Activated gamma-delta T cell (primary cell): ENCODE measurements at regions not wholly inside any gene's neighbourhood (a gene's known extent, or its start where the extent isn't known, plus 50 kb on each side); places are given as distances from the start of the nearest gene placed in this dataset.
"Not testable (repeated sequence)": the region's sequence is repeated elsewhere in the genome, so short reads cannot be mapped to it uniquely, and the experiment has no call there.

Experiments used
- DNase-seq: peaks from one replicate; lab custom pipeline; 2025; lab: John Stamatoyannopoulos, UW

DNA sequence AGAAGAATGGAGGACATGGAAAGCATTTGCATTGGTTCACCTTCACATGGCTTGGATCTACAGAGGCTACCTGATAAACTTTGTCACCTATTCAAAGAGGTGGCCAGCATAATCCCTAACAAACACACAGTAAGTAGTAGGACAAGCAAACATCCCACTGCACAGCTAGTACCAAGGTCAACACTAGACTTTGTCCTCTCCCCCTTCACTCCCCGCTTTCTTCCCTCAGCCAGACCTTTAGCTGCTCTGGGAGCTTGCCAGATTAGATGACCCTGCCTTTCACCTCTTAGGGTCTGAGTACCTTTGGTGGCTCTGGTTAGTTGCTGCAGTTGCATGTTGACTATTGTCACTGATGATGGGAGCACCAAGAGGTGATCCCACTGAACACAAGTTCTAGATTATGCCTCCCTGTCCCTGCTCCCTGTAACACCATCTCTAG is 211.3 kb downstream of the CCDC74A start:
- not testable (repeated sequence) for DNase-seq

DNA sequence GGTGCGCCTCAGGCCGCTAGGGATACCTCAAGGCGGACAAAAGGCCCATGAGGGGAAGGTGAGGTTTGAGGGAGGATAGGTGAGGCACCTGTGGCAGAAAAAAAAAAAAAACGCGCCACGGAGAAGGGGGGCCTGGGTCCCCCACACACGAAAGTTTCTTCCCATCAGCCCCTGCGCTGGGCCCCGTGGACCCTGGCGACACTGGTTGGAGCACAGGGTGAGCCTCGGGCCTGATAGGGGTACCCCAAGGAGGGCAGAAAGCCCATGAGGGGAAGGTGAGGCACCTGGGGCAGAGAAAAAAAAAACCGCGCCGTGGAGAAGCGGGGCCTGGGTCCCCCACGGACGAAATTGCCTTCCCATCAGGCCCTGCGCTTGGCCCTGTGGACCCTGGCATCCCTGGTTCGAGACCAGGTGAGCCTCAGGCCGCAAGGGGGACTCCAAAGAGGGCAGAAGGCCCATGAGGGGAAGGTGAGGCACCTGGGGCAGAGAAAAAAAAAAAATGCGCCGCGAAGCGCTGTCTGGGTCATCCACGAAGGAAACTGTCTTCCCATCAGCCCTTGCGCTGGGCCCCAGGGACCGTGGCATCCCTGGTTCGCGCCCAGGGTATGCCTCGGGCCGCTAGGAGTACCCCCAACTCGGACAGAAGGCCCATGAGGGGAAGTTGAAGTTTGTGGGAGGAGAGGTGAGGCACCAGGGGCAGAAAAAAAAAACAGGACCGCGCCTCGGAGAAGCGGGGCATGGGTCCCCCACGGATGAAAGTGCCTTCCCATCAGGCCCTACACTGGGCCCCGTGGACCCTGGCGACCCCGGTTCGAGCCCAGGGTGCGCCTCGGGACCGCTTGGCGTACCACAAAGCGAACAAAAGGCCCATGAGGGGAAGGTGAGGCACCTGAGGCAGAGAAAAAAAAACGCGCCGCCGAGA is 226.2 kb downstream of the CCDC74A start:
- no peak for DNase-seq

DNA sequence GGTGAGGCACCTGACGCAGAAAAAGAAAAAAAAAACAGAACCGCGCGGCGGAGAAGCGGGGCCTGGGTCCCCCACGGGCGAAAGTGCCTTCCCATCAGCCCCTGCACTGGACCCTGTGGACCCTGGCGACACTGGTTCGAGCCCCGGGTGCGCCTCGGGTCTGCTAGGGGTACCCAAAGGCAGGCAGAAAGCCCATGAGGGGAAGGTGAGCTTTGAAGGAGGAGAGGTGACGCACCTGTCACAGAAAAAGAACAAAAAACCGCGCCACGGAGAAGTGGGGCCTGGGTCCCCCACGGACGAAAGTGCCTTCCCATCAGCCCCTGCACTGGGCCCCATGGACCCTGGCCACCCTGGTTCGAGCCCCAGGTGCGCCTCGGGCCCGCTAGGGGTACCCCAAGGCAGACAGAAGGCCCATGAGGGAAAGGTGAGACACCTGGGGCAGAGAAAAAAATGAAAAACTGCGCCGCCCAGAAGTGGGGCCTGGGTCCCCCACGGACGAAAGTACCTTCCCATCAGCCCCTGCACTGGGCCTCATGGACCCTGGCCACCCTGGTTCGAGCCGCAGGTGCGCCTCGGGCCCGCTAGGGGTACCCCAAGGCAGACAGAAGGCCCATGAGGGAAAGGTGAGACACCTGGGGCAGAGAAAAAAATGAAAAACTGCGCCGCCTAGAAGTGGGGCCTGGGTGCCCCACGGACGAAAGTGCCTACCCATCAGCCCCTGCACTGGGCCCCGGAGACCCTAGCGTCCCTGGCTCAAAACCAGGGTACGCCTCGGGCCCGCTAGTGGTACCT is 227.4 kb downstream of the CCDC74A start:
- no peak for DNase-seq

DNA sequence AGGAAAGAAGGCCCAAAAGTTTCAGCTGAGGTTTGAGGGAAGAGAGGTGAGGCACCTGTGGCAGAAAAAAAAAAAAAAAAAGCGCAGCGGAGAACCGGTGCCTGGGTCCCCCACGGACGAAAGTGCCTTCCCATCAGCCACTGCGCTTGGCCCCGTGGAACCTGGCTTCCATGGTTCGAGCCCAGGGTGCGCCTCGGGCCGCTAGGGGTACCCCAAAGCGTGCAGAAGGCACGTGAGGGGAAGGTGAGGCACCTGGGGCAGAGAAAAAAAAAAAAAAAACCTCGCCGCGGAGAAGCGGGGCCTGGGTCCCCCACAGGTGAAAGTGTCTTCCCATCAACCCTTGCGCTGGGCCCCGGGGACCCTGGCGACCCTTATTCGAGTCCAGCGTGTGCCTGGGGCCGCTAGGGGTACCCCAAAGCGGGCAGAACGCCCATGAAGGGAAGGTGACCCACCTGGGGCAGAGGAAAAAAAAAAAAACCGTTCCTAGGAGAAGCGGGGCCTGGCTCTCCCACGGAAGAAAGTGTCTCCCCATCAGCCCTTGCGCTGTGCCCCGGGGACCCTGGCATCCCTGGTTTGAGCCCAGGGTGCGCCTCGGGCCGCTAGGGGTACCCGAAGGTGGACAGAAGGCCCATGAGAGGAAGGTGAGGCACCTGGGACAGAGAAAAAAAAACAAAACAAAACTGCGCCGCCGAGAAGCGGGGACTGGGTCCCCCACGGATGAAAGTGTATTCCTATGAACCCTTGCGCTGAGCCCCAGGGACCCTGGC is 228.6 kb downstream of the CCDC74A start:
- DNase-seq, result no peak

DNA sequence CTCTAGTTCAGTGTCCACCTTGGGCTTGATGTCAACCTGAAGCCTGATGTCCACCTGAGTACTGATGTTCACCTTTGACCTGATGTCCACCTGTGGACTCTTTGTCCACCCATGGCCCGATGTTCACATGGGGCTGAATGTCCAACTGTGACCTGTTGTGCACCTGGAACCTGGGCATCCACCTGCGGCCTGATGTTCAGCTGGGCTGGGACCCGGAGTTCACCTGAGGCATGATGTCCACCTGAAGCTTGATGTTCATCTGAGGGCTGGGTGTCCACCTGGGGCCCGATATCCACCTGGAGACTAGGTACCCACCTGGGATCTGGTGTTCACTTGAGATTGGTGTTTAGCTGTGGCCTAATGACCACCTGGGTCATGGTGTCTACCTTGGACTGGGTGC is 231.3 kb downstream of the CCDC74A start:
- not testable (repeated sequence) for DNase-seq

DNA sequence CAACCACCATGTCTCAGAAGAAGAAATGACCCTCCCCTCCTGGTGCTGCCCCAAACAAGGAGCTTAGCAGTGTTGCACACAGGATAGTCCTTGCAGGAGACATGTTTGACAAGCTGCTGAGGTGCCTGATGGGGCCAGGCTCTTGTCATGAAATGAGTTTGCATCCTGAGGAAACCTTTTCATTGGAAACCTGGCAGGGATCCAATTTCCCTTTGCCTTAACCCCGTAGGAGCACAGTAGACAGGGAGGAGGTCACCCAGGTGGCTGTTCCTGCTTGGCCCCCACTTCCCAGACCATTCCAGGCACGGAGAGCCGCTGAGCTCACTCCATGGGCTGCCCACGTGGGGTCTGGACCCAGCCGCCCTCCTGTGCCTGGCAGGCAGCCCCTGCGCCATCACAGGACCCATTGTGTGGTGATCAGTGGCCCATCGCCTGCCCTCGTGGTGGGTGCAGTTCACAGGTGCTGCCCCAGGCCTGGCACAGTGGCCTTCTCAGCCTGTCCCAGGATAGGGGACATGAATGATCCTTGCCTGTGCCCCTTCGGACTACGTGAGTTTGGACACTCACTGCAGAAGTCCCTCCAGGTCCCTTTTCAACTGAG is 247.4 kb downstream of the CCDC74A start:
- not testable (repeated sequence) for DNase-seq

DNA sequence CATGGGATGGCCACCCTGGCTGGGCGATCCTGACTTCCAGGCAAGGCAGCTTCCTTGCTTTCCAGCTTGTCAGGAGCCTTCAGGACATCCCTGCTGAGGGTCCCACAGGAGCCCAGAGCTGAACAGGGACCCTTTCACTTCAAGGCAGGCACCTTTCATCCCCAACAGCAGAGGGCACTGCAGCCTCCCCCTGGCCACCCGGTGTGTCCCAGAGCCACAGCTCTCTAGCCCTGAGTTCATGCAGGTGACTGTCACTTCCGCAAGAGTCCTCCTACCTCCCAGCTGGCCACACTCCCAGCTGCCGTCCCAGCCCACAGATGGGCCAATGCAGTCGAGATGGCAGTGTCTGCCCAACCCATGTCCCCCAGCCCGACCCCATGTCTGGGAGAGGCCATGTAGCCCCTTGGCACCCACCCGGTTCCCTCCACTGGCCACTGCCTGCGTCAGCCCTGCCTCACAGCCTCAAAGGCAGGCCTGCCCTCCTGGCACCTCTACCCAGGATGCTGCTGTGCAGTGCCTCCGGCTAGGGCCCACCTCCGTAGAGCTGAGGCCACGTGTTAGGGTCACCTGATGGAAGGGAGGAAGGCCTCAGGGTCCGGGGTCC is 248.3 kb downstream of the CCDC74A start:
- DNase-seq, result not testable (repeated sequence)

DNA sequence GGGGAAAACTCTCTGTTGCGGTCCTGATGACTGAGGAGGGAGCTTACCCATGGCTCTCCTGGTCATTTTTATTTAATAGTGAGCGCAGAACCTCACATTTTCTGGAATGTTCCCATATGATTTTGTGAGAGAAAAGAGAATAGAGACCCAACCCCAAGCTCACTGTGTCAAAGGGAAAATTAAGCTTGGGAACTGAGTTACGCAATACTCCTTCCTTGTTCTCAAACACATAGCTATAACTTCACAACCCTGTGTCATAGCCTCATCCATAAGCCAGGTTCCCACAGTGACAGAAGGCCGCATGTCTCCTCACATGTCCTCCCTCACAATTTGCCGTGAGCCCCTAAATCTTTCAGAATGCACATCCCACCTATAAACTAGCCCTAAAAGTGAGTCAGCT is 252.8 kb downstream of the CCDC74A start:
- DNase-seq, result not testable (repeated sequence)

DNA sequence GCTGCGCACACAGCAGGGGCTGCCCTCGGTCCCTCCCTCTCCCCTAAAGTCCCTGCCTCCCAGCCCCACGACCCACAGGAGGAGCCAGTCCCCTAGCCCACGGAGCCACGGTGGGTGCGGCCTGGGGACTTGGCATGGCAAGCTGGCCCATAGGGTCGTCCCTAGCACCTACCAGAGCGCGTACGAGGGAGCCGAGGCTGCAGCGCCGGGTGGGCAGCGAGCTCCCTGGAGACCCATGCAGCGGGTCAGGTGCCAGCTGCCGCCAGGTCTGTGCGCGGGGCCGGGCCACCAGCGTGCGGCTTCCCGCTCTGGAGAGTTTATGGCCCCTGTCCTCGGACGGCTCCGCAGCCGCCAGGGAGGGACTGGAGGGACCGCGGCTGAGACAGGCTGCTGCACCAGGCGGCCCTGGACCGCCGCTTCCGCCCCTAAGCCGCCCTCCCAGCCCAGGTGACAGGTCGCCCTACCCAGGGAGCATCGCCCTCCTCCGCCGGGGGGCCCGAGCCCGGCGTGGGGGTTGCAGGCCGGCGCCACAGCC is 273.6 kb downstream of the CCDC74A start:
- DNase-seq, result no peak

DNA sequence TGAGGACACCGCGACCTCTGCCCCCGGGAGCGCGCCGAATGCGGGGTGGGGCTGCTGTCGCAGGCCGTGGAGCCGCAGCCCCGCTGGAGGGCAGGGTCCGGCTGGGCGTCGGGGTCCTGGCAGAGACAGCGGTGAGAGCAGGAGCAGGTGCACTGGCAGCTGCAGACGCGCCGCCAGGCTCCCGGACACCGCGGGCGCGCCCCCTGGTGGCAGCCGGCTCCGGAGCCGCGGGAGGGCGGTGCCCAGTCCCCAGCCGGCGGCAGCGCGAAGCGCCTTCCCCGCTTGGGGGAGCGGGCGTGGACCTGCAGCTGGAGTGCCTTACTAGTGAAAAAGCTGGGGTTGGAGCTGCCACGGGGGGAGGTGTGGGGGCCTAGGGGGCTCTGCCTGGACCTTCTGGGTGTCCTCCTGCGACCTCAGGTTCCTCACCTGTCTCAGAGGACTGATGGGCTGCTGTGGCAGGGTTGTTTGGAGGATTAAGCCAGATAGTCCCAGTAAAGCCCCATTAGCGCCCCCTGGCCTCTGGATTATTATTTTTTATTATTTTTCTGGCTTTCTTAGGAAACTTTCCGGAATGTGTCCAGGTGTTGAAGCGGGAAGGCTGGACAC is 274.2 kb downstream of the CCDC74A start:
- peak; percentile 60 for DNase-seq

DNA sequence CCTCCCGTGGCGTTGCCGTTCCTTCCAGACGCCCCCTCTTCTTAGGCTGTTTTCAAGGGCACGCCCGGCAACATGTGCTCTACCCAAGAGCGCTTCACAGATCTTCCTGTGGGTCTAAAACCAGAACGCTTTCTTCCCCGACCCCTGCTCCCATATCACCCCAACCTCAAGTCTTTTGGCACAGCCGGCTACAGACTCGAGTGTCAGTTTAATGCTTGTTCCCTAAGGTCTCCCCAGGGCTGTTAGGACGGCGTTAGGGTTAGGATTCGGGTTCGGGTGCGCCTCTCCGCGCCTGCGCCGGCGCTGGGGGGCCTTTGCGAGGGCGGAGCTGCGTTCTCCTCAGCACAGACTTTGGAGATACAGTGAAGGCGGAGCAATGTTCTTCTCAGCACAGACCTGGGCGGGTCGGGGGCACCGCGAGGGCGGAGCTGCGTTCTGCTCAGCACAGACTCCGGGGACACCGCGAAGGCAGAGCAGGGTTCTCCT is 274.7 kb downstream of the CCDC74A start:
- DNase-seq, result peak; percentile 20

DNA sequence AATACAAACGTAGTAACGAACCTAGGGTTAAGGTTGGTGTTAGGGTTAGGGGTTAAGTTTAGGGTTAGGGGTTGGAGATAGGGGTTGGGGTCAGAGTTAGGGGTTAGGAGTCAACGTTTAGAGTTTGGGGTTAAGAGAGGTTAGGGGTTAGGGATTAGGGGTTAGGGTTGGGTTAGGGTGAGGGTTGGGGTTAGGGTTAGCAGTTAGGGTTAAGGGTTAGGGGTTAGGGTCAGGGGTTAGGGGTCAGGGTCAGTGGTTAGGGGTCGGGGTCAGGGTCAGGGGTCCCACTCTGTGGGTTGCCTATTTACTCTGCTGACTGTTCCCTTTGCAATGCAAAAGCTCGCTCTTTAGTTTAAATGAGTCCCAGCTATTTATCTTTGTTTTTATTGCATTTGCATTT is 275.5 kb downstream of the CCDC74A start:
- not testable (repeated sequence) for DNase-seq

DNA sequence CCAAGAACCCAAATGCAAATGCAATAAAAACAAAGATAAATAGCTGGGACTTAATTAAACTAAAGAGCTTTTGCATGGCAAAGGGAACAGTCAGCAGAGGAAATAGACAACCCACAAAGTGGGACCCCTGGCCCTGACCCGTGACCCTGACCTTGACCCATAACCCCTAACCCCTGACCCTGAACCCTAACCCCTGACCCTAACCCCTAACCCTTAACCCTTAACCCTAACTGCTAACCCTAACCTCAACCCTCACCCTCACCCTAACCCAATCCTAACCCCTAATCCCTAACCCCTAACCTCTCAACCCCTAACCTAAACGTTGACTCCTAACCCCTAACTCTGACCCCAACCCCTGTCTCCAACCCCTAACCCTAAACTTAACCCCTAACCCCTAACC is 284.9 kb downstream of the CCDC74A start:
- DNase-seq, result not testable (repeated sequence)

DNA sequence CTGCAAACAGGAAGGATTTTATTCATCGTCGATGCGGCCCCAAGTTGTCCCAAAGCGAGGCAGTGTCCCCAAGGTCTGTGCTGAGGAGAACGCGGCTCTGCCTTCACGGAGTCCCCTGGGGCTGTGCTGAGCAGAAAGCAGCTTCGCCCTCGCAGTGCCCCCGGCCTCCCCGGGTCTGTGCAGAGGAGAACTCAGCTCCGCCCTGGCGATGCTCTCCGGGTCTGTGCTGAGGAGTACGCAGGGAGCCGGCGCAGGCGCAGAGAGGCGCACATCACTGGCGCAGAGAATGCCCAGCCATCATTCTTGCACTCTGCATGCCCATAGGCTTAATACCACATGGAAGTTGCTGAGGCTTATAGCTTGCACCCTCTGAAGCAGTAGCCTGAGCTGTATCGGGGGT is 285.7 kb downstream of the CCDC74A start:
- not testable (repeated sequence) for DNase-seq

DNA sequence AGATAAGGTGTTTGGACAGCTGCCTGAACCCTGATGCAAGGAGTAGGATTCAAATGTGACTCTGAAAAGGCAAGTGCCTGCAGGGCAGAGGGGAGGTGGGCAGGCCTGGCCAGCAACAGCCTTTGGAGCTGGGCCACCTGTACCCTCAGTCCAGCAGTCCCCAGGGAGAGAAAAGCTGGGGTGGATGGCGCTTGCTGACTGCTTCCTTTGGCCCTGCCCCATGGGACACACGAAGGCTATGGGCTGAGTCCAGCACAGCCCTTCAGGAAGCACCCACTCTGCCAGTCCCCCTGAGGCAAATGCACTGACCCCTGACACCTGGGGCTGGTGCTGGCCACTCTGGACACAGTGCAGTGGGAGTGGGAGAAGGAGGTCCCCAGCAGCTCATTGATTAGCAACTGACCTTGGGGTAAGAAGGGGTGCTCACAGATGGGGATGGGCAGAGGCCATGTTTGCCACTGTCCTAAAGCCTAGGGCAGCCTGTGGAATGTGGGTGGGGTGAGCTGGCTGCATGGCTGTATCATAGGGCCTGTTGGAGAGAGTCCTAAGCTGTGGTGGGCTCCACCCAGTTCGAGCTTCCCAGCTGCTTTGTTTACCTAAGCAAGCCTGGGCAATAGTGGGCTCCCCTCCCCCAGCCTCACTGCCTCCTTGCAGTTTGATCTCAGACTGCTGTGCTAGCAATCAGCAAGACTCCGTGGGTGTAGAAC is 290.7 kb downstream of the CCDC74A start:
- DNase-seq, result not testable (repeated sequence)

DNA sequence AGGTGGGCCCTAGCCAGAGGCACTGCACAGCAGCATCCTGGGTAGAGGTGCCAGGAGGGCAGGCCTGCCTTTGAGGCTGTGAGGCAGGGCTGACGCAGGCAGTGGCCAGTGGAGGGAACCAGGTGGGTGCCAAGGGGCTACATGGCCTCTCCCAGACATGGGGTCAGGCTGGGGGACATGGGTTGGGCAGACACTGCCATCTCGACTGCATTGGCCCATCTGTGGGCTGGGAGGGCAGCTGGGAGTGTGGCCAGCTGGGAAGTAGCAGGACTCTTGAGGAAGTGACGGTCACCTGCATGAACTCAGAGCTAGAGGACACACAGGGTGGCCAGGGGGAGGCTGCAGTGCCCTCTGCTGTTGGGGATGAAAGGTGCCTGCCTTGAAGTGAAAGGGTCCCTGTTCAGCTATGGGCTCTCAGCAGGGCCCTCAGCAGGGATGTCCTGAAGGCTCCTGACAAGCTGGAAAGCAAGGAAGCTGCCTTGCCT is 294.6 kb downstream of the CCDC74A start:
- DNase-seq, result not testable (repeated sequence)

DNA sequence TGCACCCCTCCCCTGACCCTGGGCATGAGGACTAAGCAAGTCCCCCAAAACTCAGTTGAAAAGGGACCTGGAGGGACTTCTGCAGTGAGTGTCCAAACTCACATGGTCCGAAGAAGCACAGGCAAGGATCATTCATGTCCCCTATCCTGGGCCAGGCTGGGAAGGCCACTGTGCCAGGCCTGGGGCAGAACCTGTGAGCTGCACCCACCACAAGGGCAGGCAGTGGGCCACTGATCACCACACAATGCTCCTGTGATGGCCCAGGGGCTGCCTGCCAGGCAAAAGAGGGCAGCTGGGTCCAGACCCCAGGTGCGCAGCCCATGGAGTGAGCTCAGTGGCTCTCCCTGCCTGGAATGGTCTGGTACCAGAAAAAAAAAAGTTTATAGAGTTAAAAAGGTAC is 295.4 kb downstream of the CCDC74A start:
- not testable (repeated sequence) for DNase-seq

DNA sequence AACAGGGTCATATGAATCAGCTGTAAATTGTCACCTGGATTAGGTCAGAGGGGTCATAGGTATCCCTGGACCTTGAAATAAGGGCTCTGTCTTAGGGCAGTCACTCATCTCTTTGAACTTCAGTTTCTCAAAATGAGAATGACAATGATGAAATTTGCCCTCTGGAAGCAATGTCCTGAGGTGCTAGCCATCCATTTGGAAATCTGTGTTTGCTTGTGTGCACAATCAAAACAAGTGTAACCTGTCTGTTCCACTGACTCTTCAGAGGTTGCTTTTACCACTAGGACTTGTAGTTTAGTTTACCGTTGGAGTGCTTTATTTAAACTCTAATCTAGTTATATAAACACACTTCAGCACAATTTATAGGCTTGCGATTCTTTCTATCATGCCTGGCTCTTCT is 297.3 kb downstream of the CCDC74A start:
- DNase-seq, result not testable (repeated sequence)

DNA sequence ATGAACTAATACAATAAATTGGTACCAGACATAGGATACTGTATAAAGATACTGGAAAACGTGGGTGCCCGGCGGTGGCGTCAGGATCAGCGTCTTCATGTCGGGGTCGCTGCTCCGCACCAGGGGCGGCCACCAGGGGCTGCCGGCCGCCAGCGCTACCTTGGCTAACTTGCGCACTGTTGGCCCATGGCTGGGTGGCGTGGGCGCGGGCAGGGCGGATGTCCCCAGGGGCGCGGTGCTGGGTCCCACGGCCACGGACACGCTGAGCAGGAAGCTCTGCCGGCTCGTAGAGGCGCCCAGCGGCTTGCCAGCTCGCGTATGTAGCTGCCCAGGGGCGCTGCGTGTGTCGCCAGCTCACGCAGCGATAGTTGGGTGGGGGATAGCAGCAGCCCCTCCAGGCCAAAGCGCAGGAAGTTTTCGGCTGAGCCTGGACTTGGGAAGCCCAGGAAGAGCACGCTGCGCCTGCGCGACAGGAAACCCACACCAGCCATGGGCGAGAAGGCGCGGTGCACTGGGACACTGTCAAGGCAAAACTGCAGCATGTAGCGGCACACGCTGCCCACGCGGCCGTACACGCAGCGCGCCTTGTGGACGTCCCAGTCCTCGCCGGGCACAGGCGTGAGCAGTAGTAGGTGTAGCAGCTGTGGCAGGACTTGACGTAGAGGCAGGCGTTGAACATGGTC is 299.9 kb downstream of the CCDC74A start:
- DNase-seq, result no peak
